DND-41 (cell line): ENCODE measurements at regions not wholly inside any gene's neighbourhood (a gene's known extent, or its start where the extent isn't known, plus 50 kb on each side); places are given as distances from the start of the nearest gene placed in this dataset.

Experiments
- ATAC-seq: fragments of 200-7000 bp; cut with Tn5 transposase; 3 replicates; pipeline ENCODE4 v1.9.1; 2021; ENCODE audit warnings: low read depth; ENCODE audit not compliant: insufficient read depth
- DNase-seq: peaks from one replicate; pipeline ENCODE4 v3.0.0-alpha.2; 2020
- H2AFZ ChIP-seq: 2 replicates; pipeline ENCODE4 v1.6.0; 2012; ENCODE audit warnings: low read depth, low read length
- H3K27ac ChIP-seq: 2 replicates; pipeline ENCODE4 v1.5.1; 2012; ENCODE audit warnings: low read length, inconsistent platforms
- H3K27me3 ChIP-seq: fragments of 200-600 bp; sonication (generic); 2 replicates; pipeline ENCODE4 v1.6.0; 2012; ENCODE audit warnings: low read length, mild to moderate bottlenecking, inconsistent platforms; ENCODE audit not compliant: insufficient read depth, poor library complexity
- H3K36me3 ChIP-seq: 2 replicates; pipeline ENCODE4 v1.5.1; 2012; ENCODE audit warnings: low read length, inconsistent platforms; ENCODE audit not compliant: insufficient read depth
- H3K4me1 ChIP-seq: 2 replicates; pipeline ENCODE4 v1.5.1; 2012; ENCODE audit warnings: mild to moderate bottlenecking, low read length; ENCODE audit not compliant: insufficient read depth
- H3K4me2 ChIP-seq: 2 replicates; pipeline ENCODE4 v1.6.0; 2012; ENCODE audit warnings: mild to moderate bottlenecking, moderate library complexity, low read length, inconsistent platforms; ENCODE audit not compliant: insufficient read depth
- H3K4me3 ChIP-seq, 2 experiments: fragments of 200-600 bp in 1 of 2; shearing (Covaris generic) in 1 of 2; 2 replicates each; pipeline ENCODE4 v1.5.1; 2012 to 2016; ENCODE audit warnings: inconsistent platforms in 2 of 2, low read length in 2 of 2, mild to moderate bottlenecking in 2 of 2, low read depth in 1 of 2, moderate library complexity in 1 of 2
- H3K79me2 ChIP-seq: 2 replicates; pipeline ENCODE4 v1.6.0; 2012; ENCODE audit warnings: low read length, inconsistent platforms; ENCODE audit not compliant: insufficient read depth
- H3K9ac ChIP-seq: 2 replicates; pipeline ENCODE4 v1.6.0; 2012; ENCODE audit warnings: low read depth, mild to moderate bottlenecking, inconsistent platforms, low read length, moderate library complexity
- H3K9me3 ChIP-seq: 2 replicates; pipeline ENCODE4 v1.5.1; 2012; ENCODE audit warnings: low read length, moderate library complexity, mild to moderate bottlenecking, inconsistent platforms; ENCODE audit not compliant: insufficient read depth, severe bottlenecking
- H4K20me1 ChIP-seq: 2 replicates; pipeline ENCODE4 v1.6.0; 2012; ENCODE audit warnings: low read length; ENCODE audit not compliant: insufficient read depth
- CTCF ChIP-seq: IDR thresholded peaks from 2 replicates; pipeline ENCODE4 v1.5.1; 2012; ENCODE audit warnings: borderline replicate concordance, low read length, moderate library complexity, mild to moderate bottlenecking; ENCODE audit not compliant: poor library complexity, severe bottlenecking; ENCODE audit errors: extremely low read depth
- EZH2 ChIP-seq: IDR thresholded peaks from 3 replicates; pipeline ENCODE4 v1.6.1; 2012; ENCODE audit warnings: borderline replicate concordance, low read depth, mild to moderate bottlenecking, moderate library complexity, low read length, inconsistent platforms; ENCODE audit not compliant: severe bottlenecking

GRCh38 chr5:164497311-164498064 lies 992.1 kb downstream of the MAT2B start:
- H3K9me3 ChIP-seq = no peaks in the 10 kb centered on the region
- H3K4me3 ChIP-seq = no peak overlapping the region
- H3K27me3 ChIP-seq = no peaks in the 10 kb centered on the region
- H3K36me3 ChIP-seq = no peaks in the 10 kb centered on the region
- no peaks in the 10 kb centered on the region for H3K4me1 ChIP-seq
- no peak for TF ChIP-seq CTCF
- TF ChIP-seq EZH2 = no peak
- no peak overlapping the region for H3K4me2 ChIP-seq
- no peaks in the 10 kb centered on the region for H4K20me1 ChIP-seq
- no peaks in the 10 kb centered on the region for H3K79me2 ChIP-seq
- no peak overlapping the region for H2AFZ ChIP-seq
- H3K27ac ChIP-seq = no peak overlapping the region
- DNase-seq (no peak), ATAC-seq (no peak)
- H3K9ac ChIP-seq = no peak overlapping the region

DNA sequence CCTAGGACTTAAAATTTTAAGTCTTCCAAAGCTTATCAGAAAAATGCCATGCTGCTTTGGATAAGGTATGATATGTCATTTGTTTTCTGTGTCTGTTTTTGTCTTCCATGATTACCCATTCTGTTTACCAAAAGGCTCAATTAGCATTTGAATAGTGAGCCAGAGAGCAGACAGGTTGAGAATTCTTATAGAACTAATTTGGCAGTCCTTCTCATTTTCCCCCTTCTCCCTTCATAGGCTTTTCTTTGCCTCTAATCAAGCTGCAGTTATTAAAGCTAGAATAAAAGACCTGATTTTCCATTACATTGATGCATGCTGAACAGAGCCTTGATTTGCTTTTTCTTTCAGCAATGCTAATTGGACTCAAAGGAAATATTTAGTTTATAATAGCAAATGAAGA lies 993.0 kb downstream of the MAT2B start:
- ATAC-seq (no peak), DNase-seq (no peak)
- no peak overlapping the region for H3K4me2 ChIP-seq
- H3K4me1 ChIP-seq = no peaks in the 10 kb centered on the region
- H3K4me3 ChIP-seq = no peak overlapping the region
- H3K9me3 ChIP-seq = no peaks in the 10 kb centered on the region
- no peaks in the 10 kb centered on the region for H3K27me3 ChIP-seq
- H3K9ac ChIP-seq = no peak overlapping the region
- H3K27ac ChIP-seq = no peak overlapping the region
- H3K36me3 ChIP-seq = no peaks in the 10 kb centered on the region
- H2AFZ ChIP-seq = no peak overlapping the region
- no peaks in the 10 kb centered on the region for H4K20me1 ChIP-seq
- no peak for TF ChIP-seq EZH2
- no peak for TF ChIP-seq CTCF
- H3K79me2 ChIP-seq = no peaks in the 10 kb centered on the region

DNA sequence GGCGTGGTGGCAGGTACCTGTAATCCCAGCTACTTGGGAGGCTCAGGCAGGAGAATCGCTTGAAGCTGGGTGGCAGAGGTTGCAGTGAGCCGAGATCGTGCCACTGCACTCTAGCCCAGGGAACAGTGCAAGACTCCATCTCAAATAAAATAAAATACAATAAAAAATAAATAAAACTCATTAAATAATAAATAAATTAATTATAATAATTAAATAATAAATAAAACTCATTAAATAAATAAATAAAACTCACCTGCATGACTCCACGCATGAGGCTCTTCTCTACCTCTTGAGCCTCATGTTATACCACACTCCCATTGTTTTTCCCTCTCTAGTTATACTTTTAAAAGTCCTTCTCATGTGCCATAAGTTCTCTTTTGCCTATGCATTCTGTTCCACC lies 995.4 kb downstream of the MAT2B start:
- Histone ChIP-seq H3K4me2 (no peak overlapping the region), H3K9me3 (no peaks in the 10 kb centered on the region), H3K27ac (no peak overlapping the region), H3K4me3 (no peak overlapping the region), H4K20me1 (no peaks in the 10 kb centered on the region), H3K4me1 (no peaks in the 10 kb centered on the region), H3K9ac (no peak overlapping the region), H3K36me3 (no peaks in the 10 kb centered on the region), H3K79me2 (no peaks in the 10 kb centered on the region), H2AFZ (no peak overlapping the region), H3K27me3 (no peaks in the 10 kb centered on the region)
- TF ChIP-seq CTCF (no peak), EZH2 (no peak)
- no peak for ATAC-seq
- no peak for DNase-seq

DNA sequence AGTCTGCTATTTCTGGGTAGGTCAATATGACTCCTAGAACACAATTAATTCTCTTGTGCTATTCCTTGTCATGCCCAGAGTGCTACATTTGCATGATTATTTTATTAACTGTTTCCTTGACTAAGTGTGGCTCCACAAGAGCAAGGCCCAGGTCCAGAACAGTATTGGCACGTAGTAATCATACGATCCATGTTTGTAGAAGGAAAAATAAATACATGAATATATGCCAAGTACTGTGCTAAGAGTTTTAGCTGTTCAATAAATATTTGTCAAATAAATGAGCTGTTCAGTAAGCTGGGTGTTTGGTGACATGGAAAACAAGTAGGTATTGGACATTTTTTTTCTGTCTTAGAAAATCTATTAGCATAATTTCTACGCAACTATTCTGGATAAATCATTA lies 995.9 kb downstream of the MAT2B start:
- ATAC-seq = no peak

More for the DNA sequence above, 995.9 kb downstream of the MAT2B start:
- no peaks in the 10 kb centered on the region for H3K36me3 ChIP-seq
- no peak overlapping the region for H2AFZ ChIP-seq
- no peak overlapping the region for H3K4me3 ChIP-seq
- no peak overlapping the region for H3K27ac ChIP-seq
- H3K9ac ChIP-seq = no peak overlapping the region
- no peak overlapping the region for H3K4me2 ChIP-seq
- no peak for TF ChIP-seq CTCF
- TF ChIP-seq EZH2 = no peak
- H3K9me3 ChIP-seq = no peaks in the 10 kb centered on the region
- H3K79me2 ChIP-seq = no peaks in the 10 kb centered on the region
- no peak for DNase-seq
- H3K4me1 ChIP-seq = no peaks in the 10 kb centered on the region
- H3K27me3 ChIP-seq = no peaks in the 10 kb centered on the region
- H4K20me1 ChIP-seq = no peaks in the 10 kb centered on the region
